GM18511 (cell line): ENCODE measurements at regions not wholly inside any gene's neighbourhood (a gene's known extent, or its start where the extent isn't known, plus 50 kb on each side); places are given as distances from the start of the nearest gene placed in this dataset.

Experiments used
- ATAC-seq: cut with Tn5 transposase; IDR thresholded peaks from one replicate; pipeline ENCODE4 v1.9.1; 2021; ENCODE audit warnings: mild to moderate bottlenecking, moderate library complexity; ENCODE audit not compliant: unreplicated experiment

DNA sequence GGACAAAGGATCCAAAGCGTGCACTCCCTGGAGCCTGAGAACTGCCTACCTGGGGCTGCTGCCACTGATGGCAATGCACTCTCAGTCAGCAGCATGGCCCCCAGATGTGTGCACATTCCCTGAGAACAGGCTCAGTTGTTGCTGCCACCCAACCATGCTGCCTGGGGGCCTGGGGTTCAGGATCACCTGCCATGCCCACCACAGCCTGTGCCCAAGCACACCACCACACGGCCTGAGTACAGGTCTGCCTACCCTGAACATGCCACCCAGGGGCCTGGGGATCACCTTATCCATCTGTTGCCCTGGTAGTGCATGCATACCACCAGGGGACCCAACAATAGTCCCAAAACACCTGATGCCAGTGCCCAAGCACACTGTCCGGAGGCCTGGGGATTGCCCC lies 1174.5 kb downstream of the SORCS1 start:
- ATAC-seq: no peak

DNA sequence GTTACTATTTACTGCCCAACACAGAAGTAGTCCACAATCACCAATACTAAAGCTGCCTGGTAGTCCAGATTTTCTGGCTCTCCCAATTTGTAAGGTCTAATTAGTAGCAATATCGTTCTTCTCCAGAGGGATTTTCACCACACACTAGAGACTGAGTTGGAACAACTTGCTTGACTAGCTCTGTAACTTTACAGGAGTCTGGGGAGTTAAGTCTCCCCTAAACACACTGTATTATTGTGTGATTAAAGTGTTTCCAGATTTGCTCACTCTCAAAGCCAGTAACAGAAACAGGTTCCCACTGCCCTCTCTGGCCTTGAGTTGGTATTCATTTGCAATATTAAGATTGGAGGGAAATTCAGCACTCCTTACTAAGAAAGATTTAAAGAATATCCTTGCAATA lies 1175.7 kb downstream of the SORCS1 start:
- ATAC-seq: no peak

DNA sequence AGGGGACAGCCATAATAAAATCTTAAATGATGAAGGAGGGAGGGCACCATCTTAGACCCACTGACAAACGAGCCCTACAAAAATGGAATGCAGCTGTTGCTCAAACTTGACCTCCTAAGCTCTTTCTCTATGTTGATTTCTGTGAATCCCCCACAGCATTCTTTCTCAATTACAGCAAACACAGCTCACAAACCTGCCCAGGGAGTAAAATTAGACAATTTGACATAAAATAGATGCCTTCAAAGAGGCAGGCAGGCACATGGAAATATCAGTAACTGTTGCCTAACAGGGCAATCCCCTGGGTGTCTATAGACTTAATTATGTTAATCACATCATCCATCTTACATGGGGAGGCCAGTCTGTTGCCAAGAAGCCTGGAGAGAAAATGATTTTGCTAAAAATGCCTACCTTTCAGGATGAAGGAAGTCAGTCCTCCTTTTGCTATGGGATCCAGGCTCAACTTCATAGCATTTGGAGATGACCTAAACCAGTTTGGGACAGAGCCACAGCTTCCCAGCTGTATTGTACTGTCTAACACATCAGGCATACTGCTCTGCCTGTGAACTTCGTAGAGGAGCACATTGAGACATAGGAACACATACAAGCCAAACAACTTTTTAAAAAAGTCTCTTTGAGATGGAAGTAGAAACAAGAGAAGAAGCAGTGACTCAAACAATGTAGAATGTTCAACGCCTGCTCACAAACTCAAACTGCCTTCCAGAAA lies 1177.4 kb downstream of the SORCS1 start:
- ATAC-seq: no peak

DNA sequence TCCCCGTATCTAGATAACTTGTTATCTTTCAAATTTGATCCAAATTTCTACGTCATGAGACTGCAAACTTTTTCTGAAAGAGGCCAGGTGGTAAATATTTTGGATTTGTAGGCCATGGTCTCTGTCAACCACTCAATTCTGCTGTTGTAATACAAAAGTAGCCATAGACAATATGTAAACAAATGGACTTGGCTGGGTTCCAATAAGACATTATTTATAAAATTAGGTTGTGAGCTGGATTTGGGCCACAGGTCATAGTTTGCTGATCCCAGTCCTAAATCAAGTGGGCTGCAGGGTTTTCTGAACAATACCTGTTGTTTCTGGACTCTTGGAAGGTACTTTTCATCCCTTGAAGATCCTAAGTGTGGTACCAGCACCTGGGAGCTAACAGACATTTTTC lies 1178.0 kb downstream of the SORCS1 start:
- no peak for ATAC-seq

DNA sequence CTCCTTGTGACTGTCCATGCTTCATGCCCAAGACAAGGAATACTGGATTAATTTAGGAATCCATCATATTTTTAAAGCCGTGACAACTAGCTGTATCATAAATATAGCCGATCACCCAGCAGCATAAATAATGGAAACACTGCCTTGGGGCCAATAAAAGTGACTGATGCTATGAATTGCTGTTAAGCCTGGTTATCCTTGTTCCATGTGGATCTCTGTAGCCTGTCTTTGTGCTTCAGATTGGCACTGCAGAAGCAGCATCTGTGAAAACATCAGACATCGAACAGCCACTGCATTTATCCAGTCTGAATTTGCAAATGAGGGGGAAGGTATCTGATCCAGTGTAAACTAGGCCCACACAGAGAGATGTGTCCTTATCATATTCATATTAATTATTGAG lies 1181.8 kb downstream of the SORCS1 start:
- no peak for ATAC-seq

DNA sequence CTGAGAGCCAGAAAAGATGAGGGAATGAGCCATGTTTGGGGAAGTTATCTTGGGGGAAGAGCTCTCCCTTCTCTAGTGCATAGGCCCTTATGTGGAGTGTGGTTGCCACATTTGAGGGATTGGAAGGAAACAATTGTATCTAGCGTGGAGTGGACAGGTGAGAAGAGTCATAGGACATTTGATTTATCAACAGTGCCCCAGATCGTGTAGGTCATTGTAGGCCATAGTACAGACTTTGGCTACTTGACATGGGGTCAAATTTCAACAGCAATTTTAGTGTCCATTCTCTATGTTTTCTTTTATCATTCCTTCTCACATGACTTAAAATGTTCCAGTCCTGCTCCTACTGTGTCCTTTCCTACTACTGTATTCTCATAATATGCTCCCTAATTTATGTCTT lies 1182.8 kb downstream of the SORCS1 start:
- ATAC-seq: no peak

DNA sequence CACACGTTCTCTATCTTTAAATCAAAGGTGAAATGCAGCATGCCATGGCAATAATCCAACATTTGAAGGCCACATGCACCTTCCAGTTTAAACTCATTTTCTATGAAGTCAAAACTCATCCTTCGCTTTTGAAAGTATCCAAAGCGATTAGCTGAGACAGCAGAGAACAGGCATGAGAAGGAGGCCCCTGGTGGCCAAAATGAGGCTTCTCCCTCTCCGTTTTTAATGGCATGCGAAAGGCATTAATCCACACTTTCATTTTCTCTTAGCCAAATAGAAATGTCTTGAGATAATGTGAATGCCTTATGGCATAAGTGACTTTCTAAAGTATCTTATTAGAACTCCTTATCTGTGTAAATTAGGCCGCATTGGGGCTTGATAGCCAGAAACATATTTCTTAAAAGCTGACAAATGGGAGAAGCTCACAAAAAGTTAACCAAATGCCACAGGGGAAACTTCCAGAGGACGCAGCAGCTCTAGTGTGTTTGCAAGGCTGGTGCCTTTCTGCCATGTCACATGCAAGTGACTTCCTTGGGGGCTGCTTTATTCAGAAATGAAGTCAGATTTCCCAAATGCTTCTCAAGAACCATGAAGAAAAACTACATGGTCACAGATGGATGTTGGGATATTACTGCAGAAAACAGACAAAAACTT lies 1189.6 kb downstream of the SORCS1 start:
- ATAC-seq: peak; percentile 61

DNA sequence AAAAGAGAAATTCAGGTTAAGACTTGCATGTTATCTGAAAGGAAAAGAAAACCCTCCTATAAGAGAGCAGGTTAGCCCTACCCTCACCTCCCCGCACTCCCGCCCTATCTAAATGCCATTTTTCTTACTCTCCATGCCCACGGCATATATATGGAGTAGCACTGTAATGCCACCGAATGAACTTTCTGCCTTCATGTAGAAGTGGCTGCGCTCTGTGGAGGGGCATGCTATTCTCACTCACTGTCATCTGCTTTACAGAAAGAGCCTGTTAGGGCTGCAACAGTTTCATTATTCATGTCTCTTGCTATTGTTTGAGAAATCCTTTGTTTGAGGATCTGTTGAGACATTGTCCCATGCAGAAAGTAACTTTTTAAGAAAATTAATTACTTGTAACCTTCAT lies 1190.6 kb downstream of the SORCS1 start:
- no peak for ATAC-seq

DNA sequence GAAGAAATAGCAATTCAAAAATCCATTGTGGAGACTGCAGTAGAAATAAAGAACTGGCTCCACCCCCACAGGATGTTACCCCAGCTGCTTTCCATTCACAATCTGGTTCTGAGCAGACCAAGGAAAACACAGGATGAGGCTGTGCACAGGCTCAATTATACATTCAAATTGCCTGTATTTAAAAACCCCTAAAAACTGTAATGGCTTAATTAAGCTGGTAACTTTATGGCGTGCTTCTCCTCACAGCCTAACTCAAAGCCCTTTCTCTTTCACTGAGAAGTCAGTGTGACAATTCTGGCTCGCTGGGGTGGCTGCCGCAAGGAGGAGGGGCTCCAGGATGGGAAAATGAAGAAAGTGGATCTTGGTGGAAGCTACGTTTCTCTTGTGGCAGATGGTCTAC lies 1191.1 kb downstream of the SORCS1 start:
- ATAC-seq: no peak

DNA sequence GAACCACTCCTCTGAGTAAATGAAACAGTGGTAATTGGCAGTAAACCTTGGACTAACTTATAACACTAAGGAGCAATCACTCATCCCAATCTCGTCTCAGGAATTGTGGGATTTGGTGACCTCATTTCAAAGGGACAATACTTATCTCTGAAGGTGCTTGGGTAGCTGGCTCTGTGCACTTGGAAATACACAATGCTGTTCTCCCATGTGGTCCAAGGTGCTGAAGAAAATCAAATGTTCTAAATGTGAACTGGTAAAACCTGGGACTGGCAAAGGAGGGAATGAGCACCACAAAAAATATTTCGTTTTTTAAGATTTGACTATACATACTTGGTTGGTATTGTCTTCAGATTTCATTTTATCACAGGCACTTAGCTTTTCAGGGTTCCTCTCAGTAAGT lies 1193.0 kb downstream of the SORCS1 start:
- no peak for ATAC-seq

DNA sequence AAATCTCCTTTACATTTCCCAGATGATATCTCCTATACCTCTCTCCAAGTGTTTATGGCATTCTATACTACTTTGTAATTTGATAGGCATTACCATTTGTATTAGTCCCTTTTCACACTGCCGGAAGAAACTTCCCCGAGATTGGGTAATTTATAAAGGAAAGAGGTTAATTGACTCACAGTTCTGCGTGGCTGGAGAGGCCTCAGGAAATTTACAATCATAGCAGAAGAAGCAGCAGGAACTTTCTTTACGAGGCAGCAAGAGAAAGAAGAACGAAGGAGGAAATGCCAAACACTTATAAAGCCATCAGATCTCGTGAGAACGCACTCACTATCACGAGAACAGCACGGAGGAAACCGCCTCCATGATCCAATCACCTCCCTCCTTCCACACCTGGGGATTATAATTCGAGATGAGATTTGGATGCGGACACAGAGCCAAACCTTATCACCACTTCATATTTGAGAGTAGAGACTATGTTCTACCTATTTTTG lies 1194.6 kb downstream of the SORCS1 start:
- ATAC-seq: no peak

DNA sequence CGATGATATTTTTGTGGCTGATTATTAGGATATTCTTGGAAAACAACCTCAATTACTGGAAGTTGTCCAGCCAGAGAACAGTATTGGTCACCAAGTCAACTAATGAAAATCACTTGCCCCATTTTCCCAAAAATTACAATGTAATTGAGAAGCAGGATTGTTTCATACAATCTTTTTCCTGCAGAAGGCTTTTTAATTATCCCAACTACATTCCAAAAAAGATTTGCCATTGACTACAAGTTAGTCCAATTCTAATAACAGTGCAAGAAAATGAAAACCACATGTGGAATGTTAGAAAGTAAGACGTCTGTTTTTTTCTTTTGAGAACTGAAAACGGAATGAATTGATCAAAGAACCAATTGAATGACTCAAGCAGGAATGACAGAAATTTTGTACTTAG lies 1195.8 kb downstream of the SORCS1 start:
- no peak for ATAC-seq

DNA sequence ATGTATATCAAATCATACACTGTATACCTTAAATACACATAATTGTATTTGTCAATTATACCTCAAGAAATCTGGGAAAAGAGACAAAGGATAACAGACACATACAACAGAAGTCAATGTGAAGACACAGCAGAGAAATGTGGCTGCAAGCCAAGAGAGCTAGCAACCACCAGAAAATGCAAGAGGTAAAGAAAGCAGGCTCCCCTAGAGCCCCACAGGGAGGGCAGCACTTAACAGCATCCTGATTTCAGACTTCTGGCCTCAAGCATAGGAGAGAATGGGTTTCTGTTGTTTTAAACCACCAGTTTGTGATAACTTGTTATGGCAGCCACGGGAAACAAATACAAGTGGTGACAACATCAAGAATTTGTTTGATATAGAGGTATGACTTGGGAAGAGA lies 1197.2 kb downstream of the SORCS1 start:
- ATAC-seq: no peak

DNA sequence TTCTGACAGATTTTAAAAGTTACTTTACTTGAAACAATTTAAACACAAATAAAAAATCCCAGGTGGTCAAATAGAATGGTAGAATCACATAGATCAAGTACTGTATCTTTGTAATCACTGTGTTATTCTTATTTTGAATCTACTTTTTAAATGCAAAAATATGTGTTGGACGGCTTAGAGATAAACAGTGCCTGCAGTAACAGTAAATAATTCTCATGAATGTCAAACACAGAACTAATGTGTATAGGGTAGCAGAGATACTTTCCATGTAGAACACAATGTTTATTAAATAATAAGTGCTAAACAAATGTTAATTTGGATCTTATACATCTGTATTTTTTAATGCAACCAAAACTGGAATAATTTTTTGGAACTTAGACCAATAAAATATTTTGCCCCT lies 1199.4 kb downstream of the SORCS1 start:
- ATAC-seq: no peak

DNA sequence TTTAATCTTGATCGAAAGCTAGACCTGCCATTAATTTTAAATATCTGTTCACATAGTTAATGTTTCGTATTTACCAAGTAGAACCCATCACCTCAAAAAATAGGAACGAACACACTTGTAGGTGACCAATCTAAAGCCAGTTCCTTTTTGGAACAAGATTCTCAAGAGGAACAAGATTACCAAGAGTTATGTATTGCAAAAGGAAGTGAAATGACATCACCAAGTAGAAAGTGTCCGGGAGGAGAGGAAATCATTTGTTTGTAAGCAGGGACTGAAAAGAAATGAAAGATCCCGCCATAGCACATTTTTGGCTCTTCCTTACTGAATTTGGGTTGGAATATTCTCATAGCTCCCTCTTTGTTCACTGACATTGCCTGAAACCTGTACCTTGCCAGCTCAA lies 1200.5 kb downstream of the SORCS1 start:
- ATAC-seq: no peak

DNA sequence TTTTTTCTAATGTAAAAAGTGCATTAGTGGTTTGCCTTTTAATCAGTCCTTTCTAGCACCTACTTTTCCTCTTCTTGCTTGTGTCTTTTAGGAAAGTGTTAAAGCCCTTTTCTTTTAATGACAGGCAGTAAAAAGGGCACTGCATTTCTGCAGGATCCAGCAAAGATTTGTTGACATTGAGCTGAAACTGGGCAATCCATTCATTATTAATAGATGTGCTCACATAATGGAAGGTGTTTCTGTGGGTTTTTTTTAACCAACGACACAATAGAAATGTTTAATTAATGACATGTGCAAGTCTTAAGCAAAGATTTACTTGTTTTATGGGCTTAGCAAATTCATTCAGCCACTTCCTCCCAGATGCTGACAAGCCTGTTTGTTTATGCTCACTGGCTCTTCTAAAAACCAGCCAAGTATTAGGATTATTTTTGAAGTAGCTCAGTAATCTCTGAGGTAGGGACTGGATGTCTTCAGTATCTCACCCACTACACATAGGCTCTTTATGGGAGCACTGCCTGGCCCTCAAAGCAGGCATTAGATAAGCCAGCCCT lies 1201.1 kb downstream of the SORCS1 start:
- ATAC-seq: no peak

DNA sequence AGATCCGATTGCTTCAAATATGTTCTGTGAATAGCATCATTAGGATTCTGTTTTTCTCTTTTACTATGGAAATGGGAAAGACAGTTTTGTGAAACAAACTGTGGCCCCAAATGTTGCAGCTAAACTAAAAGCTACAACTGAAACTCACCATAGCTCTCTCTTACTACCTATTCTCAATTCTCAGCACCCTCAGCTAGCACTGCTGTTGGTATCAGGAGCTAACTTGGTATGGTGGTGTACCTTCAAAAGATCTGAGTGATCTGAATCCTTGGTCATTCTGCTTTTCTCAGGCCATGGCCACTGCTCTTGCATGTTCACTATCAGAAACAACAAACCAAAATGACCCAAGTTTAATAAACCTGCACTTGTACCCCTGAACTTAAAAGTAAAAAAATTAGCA lies 1208.0 kb downstream of the SORCS1 start:
- ATAC-seq: no peak

DNA sequence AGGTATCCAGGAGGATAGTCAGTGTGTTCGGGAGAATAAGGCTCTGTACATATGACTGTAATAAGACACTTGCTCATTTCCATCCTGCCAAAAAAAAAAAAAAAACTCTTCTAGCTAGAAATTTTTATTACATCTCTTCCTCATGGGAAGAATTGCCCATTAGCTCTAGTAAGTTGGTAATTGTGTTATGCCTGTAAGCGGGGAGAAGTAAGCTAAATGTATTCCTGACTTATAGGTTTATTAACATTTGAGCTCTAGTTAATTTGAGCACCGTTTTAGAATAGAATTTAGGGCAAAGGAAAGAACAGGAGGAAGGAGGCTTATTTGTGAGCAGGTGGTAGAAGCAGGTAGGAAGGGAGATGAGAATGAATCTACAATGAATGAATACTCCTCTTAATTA lies 1210.6 kb downstream of the SORCS1 start:
- no peak for ATAC-seq

DNA sequence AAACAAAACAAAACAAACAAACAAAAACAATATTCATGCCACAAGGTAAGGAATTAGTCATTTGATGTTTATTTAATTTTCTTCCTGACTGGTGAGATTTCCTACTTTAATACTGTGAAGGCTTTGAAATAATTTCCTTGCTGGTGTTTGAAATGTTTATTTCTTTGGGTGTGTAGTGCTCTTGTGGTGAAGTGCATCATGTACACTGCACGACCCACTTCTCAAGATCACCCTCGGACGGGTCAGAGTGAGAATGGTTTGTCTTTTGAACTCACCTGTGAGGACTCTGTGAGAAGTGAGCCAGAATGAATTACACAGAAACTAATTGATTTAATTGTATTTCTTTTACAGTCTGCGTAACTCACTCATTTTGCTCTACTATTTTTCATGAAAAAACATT lies 1211.5 kb downstream of the SORCS1 start:
- ATAC-seq: no peak

DNA sequence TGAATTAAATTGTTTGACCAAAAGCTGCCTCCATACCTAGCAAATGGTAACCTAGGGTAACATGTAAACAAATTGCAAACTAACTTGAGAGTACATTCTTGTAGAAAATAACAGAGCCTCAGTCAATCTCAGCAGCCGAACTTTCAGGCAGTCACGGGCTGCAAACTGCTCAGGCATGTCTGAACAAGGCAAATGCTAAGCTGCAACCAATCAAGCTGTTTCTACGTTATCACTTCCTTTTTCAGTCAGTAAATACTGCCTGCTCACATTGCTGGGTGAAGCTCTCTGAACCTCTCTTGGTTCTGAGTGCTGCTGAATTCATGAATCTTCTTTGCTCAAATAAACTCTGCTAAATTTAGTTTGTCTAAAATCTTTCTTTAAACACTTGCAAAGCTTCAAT lies 1212.4 kb downstream of the SORCS1 start:
- ATAC-seq: peak; percentile 93

DNA sequence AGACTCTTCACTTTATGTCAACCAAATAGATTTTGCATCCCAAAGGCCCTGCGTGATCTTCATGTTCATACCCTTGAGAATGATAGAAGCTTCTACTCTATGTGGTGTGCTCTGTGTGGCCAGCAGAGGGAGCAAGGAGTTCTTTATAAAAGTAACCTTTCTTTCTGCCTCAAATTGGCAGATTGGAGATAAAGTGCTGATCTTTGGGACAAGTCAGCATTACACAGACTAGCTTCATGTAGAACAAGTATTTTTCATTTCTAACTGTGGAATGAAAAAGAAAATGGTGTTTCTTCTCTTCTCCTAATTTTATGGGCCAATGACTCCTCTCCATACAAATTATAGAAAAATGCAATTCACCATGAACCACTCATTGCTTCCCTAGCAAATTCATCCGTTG lies 1214.1 kb downstream of the SORCS1 start:
- peak; percentile 59 for ATAC-seq

DNA sequence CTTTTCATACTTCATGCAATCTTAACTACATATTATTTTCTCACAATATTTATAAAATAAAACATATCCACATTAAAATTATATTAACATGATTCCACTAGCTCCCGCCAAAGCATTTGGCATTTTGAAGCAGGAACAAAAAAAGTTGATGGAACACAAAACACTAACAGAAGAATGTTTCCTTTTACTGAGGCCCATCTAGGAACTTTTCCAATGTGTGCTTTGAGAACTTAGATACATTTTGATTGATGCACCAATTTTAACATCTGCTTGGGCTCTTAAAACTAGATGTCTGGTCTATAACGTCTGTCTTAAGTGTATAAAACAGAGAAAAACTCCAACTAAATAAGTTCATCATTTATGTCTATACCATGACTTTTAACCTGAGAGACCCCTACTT lies 1214.8 kb downstream of the SORCS1 start:
- ATAC-seq: no peak
